Activated B cell treated with CpG ODN at 0.5 μM for 24 hours (primary cell): ENCODE measurements at regions not wholly inside any gene's neighbourhood (a gene's known extent, or its start where the extent isn't known, plus 50 kb on each side); places are given as distances from the start of the nearest gene placed in this dataset.

Experiments
- ATAC-seq: fragments of 200-7000 bp; cut with Tn5 transposase; one replicate; pipeline ENCODE4 v1.10.0; 2021; ENCODE audit warnings: low read depth, mild to moderate bottlenecking, moderate library complexity
- CTCF ChIA-PET: fragments of 350-600 bp; sonication (Branson Sonifier 250); formaldehyde crosslinking; loops from one replicate; lab custom pipeline; 2021; ENCODE audit warnings: antibody characterized with exemption; lab: Charles Lee
- POLR2A ChIA-PET: fragments of 350-600 bp; sonication (Branson Sonifier 250); formaldehyde crosslinking; loops from one replicate; lab custom pipeline; 2021; ENCODE audit warnings: antibody characterized with exemption; lab: Charles Lee
- DNase-seq: peaks from one replicate; pipeline ENCODE4 v3.0.0; 2022
- H3K27ac Mint-ChIP-seq: one replicate; pipeline ENCODE4 v1.8.0; 2020; ENCODE audit warnings: mixed read lengths
- H3K27me3 Mint-ChIP-seq: one replicate; pipeline ENCODE4 v1.8.0; 2021; ENCODE audit warnings: mixed read lengths
- H3K36me3 Mint-ChIP-seq: one replicate; pipeline ENCODE4 v1.8.0; 2021; ENCODE audit warnings: low read depth, mixed read lengths
- H3K4me1 Mint-ChIP-seq: one replicate; pipeline ENCODE4 v1.8.0; 2021; ENCODE audit warnings: mixed read lengths
- H3K4me3 Mint-ChIP-seq: one replicate; pipeline ENCODE4 v1.8.0; 2020; ENCODE audit warnings: mild to moderate bottlenecking, mixed read lengths
- H3K9me3 Mint-ChIP-seq: one replicate; pipeline ENCODE4 v1.8.0; 2020; ENCODE audit warnings: mixed read lengths
- CTCF ChIP-seq: fragments of 200-600 bp; IDR thresholded peaks from one replicate; pipeline ENCODE4 v1.8.0; 2022; ENCODE audit warnings: antibody characterized with exemption, mild to moderate bottlenecking
- intact Hi-C: fragments of 100-400 bp; cut with micrococcal nuclease; formaldehyde crosslinking; loops from one replicate; pipeline ENCODE4 v1.15.1; 2024

- no peaks in the 10 kb centered on the region for H3K4me1 Mint-ChIP-seq
- CTCF ChIA-PET: interaction anchor here (1.9 kb wide), 1 partner anchor 17 kb away, joined by 5 read pairs; no protein-coding TSS in a partner anchor
- POLR2A ChIA-PET: no interaction called here
- no peak overlapping the region for H3K4me3 Mint-ChIP-seq
- DNase-seq (no peak), ATAC-seq (no peak)
- intact Hi-C loops: no loop called here
- no peaks in the 10 kb centered on the region for H3K36me3 Mint-ChIP-seq
- no peak overlapping the region for H3K27ac Mint-ChIP-seq
- peaks cover 4% of the 10 kb centered on the region for H3K27me3 Mint-ChIP-seq
- no peak for TF ChIP-seq CTCF
- H3K9me3 Mint-ChIP-seq: no peaks in the 10 kb centered on the region
Measured at GRCh38 chr1:65704318-65704717, 88.4 kb upstream of the PDE4B start.

GRCh38 chr1:65717815-65718454, 74.8 kb upstream of the PDE4B start:
- no peak overlapping the region for H3K27ac Mint-ChIP-seq
- no peaks in the 10 kb centered on the region for H3K36me3 Mint-ChIP-seq
- no peak for DNase-seq
- CTCF ChIA-PET: no interaction called here
- H3K4me1 Mint-ChIP-seq: no peaks in the 10 kb centered on the region
- no peak for TF ChIP-seq CTCF
- intact Hi-C loops: no loop called here
- POLR2A ChIA-PET: no interaction called here
- no peak overlapping the region for H3K4me3 Mint-ChIP-seq
- no peak for ATAC-seq
- peaks cover 2% of the 10 kb centered on the region for H3K27me3 Mint-ChIP-seq
- no peaks in the 10 kb centered on the region for H3K9me3 Mint-ChIP-seq

- TF ChIP-seq CTCF: no peak
- Mint-ChIP-seq H3K27ac (no peak overlapping the region), H3K27me3 (peaks cover 2% of the 10 kb centered on the region), H3K4me1 (no peaks in the 10 kb centered on the region), H3K4me3 (no peak overlapping the region), H3K9me3 (no peaks in the 10 kb centered on the region), H3K36me3 (no peaks in the 10 kb centered on the region)
- DNase-seq (no peak), ATAC-seq (no peak)
- ChIA-PET POLR2A (no interaction called here), CTCF (no interaction called here)
- intact Hi-C loops: no loop called here
Measured at GRCh38 chr1:65719391-65719790, 73.3 kb upstream of the PDE4B start.

- no peak overlapping the region for H3K4me3 Mint-ChIP-seq
- no peak overlapping the region for H3K27ac Mint-ChIP-seq
- H3K4me1 Mint-ChIP-seq: no peaks in the 10 kb centered on the region
- intact Hi-C loops: no loop called here
- H3K27me3 Mint-ChIP-seq: peaks cover 2% of the 10 kb centered on the region
- DNase-seq (no peak), ATAC-seq (no peak)
- ChIA-PET POLR2A (no interaction called here), CTCF (no interaction called here)
- no peaks in the 10 kb centered on the region for H3K36me3 Mint-ChIP-seq
- TF ChIP-seq CTCF: no peak
- no peaks in the 10 kb centered on the region for H3K9me3 Mint-ChIP-seq
Measured at GRCh38 chr1:65722461-65722860, 70.2 kb upstream of the PDE4B start.

GRCh38 chr1:65724151-65724550, 68.5 kb upstream of the PDE4B start:
- no peak overlapping the region for H3K4me3 Mint-ChIP-seq
- intact Hi-C loops: no loop called here
- H3K27ac Mint-ChIP-seq: no peak overlapping the region
- H3K9me3 Mint-ChIP-seq: no peaks in the 10 kb centered on the region
- no peaks in the 10 kb centered on the region for H3K36me3 Mint-ChIP-seq
- no peak for ATAC-seq
- ChIA-PET CTCF (no interaction called here), POLR2A (no interaction called here)
- no peak for TF ChIP-seq CTCF
- H3K27me3 Mint-ChIP-seq: peaks cover 2% of the 10 kb centered on the region
- DNase-seq: no peak
- H3K4me1 Mint-ChIP-seq: no peaks in the 10 kb centered on the region
